CD4-positive, alpha-beta T cell (primary cell): ENCODE measurements at regions not wholly inside any gene's neighbourhood (a gene's known extent, or its start where the extent isn't known, plus 50 kb on each side); places are given as distances from the start of the nearest gene placed in this dataset.

Experiments used
- ATAC-seq: fragments of 200-7000 bp; cut with Tn5 transposase; one replicate; pipeline ENCODE4 v1.10.0; 2022; ENCODE audit warnings: mild to moderate bottlenecking; ENCODE audit not compliant: poor library complexity
- CTCF ChIA-PET: fragments of 350-600 bp; sonication (Branson Sonifier 250); formaldehyde crosslinking; loops from one replicate; lab custom pipeline; 2021; ENCODE audit warnings: antibody characterized with exemption, inconsistent platforms; lab: Charles Lee
- POLR2A ChIA-PET: fragments of 350-600 bp; sonication (Branson Sonifier 250); formaldehyde crosslinking; loops from one replicate; lab custom pipeline; 2021; ENCODE audit warnings: antibody characterized with exemption, inconsistent platforms; lab: Charles Lee
- DNase-seq, 14 experiments: peaks; one replicate each; pipeline ENCODE4 v3.0.0-alpha.2; 2013 to 2020; ENCODE audit warnings: mixed read lengths in 2 of 14
- H3K27ac ChIP-seq, 2 donors: one replicate each; pipeline versions ENCODE4 v1.5.1 to v1.7.0; 2013; ENCODE audit warnings: low read length in 2 of 2, low read depth in 1 of 2, mild to moderate bottlenecking in 1 of 2
- H3K27me3 ChIP-seq, 2 experiments: 1 replicate in 1 of 2; 2 replicates in 1 of 2; pipeline versions ENCODE4 v1.6.1 to v1.7.0; 2013; ENCODE audit warnings: low read length in 2 of 2, control low read depth in 1 of 2, mild to moderate bottlenecking in 1 of 2, moderate library complexity in 1 of 2; ENCODE audit not compliant: insufficient read depth in 2 of 2, control insufficient read depth in 1 of 2
- H3K36me3 ChIP-seq: one replicate; pipeline ENCODE4 v1.6.1; 2013; ENCODE audit warnings: low read length, control low read depth; ENCODE audit not compliant: insufficient read depth
- H3K4me1 ChIP-seq: one replicate; pipeline ENCODE4 v1.6.1; 2013; ENCODE audit warnings: low read length, control low read depth; ENCODE audit not compliant: insufficient read depth
- H3K4me3 ChIP-seq: one replicate; pipeline ENCODE4 v1.5.1; 2013; ENCODE audit warnings: mild to moderate bottlenecking, low read length, moderate library complexity
- H3K9me3 ChIP-seq, 2 experiments: 1 replicate in 1 of 2; 2 replicates in 1 of 2; pipeline versions ENCODE4 v1.6.1 to v1.7.0; 2013; ENCODE audit warnings: low read length in 2 of 2, mild to moderate bottlenecking in 2 of 2, control low read depth in 1 of 2, moderate library complexity in 1 of 2; ENCODE audit not compliant: control insufficient read depth in 1 of 2, insufficient read depth in 1 of 2
- H3K27ac Mint-ChIP-seq: one replicate; pipeline ENCODE4 v1.8.0; 2020; ENCODE audit warnings: mixed read lengths
- H3K27me3 Mint-ChIP-seq: one replicate; pipeline ENCODE4 v1.8.0; 2021; ENCODE audit warnings: mixed read lengths
- H3K36me3 Mint-ChIP-seq: one replicate; pipeline ENCODE4 v1.8.0; 2021; ENCODE audit warnings: low read depth, mixed read lengths
- H3K4me1 Mint-ChIP-seq: one replicate; pipeline ENCODE4 v1.8.0; 2021; ENCODE audit warnings: low read depth, mixed read lengths
- H3K4me3 Mint-ChIP-seq: one replicate; pipeline ENCODE4 v1.8.0; 2020; ENCODE audit warnings: mild to moderate bottlenecking, mixed read lengths
- H3K9me3 Mint-ChIP-seq: one replicate; pipeline ENCODE4 v1.8.0; 2020; ENCODE audit warnings: mixed read lengths
- CTCF ChIP-seq: fragments of 200-600 bp; IDR thresholded peaks from one replicate; pipeline ENCODE4 v1.8.0; 2022; ENCODE audit warnings: antibody characterized with exemption, mild to moderate bottlenecking
- intact Hi-C, 2 experiments: fragments of 100-400 bp; cut with DNase I in 1 of 2; cut with micrococcal nuclease in 1 of 2; formaldehyde crosslinking; loops; one replicate each; pipeline versions ENCODE4 v1.15.1 to v1.9.0; 2023 to 2025; cut with DNase I, micrococcal nuclease

DNA sequence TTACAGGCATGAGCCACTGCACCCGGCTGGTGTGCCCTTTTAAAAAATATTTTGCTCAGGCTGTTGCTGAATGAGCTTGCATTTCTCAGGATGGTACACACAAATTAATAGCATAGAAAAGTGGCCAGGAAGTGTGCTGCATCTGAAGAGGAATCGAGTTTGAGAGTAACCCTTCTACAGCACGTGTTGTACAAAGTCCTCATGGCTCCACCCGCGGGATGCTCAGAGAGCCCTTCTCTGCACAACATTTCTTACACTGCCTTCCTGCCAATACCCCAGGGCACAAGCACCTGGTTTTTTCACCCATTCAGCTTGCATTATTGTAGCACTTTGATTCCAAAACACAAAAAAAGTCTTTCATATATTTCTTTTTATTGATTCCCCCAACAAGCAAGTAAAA lies 90.1 kb upstream of the NEDD4L start:
- no peak for TF ChIP-seq CTCF
- Mint-ChIP-seq H3K4me1 (no peaks in the 10 kb centered on the region), H3K36me3 (no peaks in the 10 kb centered on the region), H3K9me3 (no peaks in the 10 kb centered on the region), H3K4me3 (no peak overlapping the region), H3K27ac (no peak overlapping the region), H3K27me3 (no peaks in the 10 kb centered on the region)
- Histone ChIP-seq H3K36me3 (no peaks in the 10 kb centered on the region), H3K4me3 (no peak overlapping the region), H3K27ac (no peak overlapping the region), H3K4me1 (no peaks in the 10 kb centered on the region), H3K9me3 (no peaks in the 10 kb centered on the region), H3K27me3 (peaks cover 3 to 24% of the 10 kb centered on the region in 2 experiments)
- ChIA-PET POLR2A (no interaction called here), CTCF (no interaction called here)
- ATAC-seq (no peak), DNase-seq (no peak)
- intact Hi-C loops, result no loop called here

DNA sequence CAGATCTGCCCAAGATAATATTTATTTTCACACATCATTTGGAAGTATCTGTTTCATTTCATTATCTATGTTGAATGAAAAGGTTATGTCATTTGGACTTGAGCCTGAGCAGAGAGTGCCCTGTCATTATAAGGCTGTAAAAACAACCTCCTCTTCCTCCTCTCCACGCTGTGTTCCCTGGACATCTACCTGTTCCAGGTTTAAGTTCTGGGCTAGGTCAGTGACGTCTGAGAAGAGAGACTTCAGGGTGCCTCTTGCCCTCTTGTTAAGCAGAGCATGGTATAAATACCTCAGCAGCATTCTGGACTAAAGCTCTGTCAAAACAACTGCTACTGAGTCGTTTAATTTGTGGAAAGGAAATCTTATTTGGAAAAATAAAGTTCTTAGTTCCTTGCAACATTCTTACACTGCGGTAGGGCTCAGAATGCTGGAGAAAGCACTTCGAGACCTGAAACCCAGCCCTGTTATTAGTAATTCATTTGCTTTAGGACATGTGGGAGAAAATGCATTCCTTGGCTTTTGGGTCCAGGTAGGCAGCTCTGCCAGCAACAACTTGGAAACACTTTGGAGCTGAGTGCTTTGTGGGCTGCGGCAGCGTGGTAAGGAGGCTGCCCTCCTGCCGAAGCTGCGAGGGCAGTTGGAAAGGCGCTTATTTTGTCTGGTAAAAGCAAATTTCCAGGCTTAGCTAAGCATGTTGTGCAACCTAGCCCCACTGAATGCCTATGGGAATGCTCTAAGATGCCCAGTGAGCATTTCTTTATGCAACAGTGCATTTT lies 91.8 kb upstream of the NEDD4L start:
- Histone ChIP-seq H3K4me3 (no peak overlapping the region), H3K4me1 (no peaks in the 10 kb centered on the region), H3K36me3 (no peaks in the 10 kb centered on the region), H3K27ac (no peak overlapping the region), H3K27me3 (peaks cover 4 to 24% of the 10 kb centered on the region in 2 experiments), H3K9me3 (no peaks in the 10 kb centered on the region)
- Mint-ChIP-seq H3K27ac (no peak overlapping the region), H3K36me3 (no peaks in the 10 kb centered on the region), H3K4me3 (no peak overlapping the region), H3K27me3 (no peaks in the 10 kb centered on the region), H3K4me1 (no peaks in the 10 kb centered on the region), H3K9me3 (no peaks in the 10 kb centered on the region)
- no peak for TF ChIP-seq CTCF
- ATAC-seq (no peak), DNase-seq (no peak)
- ChIA-PET CTCF (no interaction called here), POLR2A (no interaction called here)
- intact Hi-C loops, result no loop called here

DNA sequence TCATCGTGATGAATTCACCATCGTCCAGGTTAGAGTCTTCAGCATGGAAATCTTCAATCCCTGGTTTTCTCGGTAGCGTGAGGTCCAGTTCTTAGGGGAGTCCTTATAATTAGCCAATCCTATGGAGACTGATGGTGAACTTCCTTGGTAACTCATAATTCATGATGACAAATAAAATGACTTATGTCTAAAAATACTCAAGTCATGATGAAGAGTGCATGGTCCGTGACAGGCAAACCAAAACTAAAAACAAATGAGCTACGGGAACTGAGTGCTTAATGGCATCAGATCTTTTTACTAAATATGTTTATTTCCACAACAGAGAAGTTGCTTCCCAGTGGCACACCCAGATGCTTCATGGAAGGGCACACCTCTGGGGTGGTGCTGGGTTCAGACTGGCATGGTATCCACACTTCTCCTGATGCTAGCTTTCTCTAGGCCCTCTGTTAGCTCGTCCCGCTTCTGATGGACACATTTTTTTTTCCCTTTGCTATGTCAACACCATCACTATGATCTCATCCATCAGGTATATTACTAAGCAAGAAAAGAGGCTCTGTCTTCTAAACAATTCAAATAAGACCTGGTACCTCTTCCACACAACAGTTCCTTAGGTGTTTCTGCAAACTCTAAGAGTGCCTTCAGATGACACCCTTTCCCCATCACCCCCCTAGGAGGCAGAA lies 92.8 kb upstream of the NEDD4L start:
- peaks cover 3 to 18% of the 10 kb centered on the region in 2 experiments for H3K27me3 ChIP-seq

More for the DNA sequence above, 92.8 kb upstream of the NEDD4L start:
- no peaks in the 10 kb centered on the region for H3K9me3 Mint-ChIP-seq
- ChIA-PET CTCF (interaction anchor here (0.6 kb wide), 1 partner anchor 16 kb away, joined by 3 read pairs; no protein-coding TSS in a partner anchor), POLR2A (no interaction called here)
- no peaks in the 10 kb centered on the region for H3K4me1 Mint-ChIP-seq
- Histone ChIP-seq H3K4me3 (no peak overlapping the region), H3K4me1 (no peaks in the 10 kb centered on the region), H3K27ac (no peak overlapping the region), H3K36me3 (no peaks in the 10 kb centered on the region), H3K9me3 (no peaks in the 10 kb centered on the region)
- H3K4me3 Mint-ChIP-seq, result no peak overlapping the region
- no peak overlapping the region for H3K27ac Mint-ChIP-seq
- no peak for TF ChIP-seq CTCF
- H3K27me3 Mint-ChIP-seq, result no peaks in the 10 kb centered on the region
- ATAC-seq (no peak), DNase-seq (no peak)
- intact Hi-C loops, result no loop called here
- no peaks in the 10 kb centered on the region for H3K36me3 Mint-ChIP-seq
